Suprapubic skin (tissue), 3 donors: ENCODE measurements at regions not wholly inside any gene's neighbourhood (a gene's known extent, or its start where the extent isn't known, plus 50 kb on each side); places are given as distances from the start of the nearest gene placed in this dataset.

Experiments used
- CTCF ChIP-seq, 2 donors: fragments of 200-600 bp in 1 of 2; fragments of 450-650 bp in 1 of 2; sonication (generic) in 1 of 2; IDR thresholded peaks; one replicate each; pipeline ENCODE4 v1.5.1; 2016 to 2019; ENCODE audit warnings: antibody characterized with exemption in 2 of 2, mild to moderate bottlenecking in 1 of 2, moderate library complexity in 1 of 2
- EP300 ChIP-seq: sonication (generic); formaldehyde crosslinking; IDR thresholded peaks from one replicate; pipeline ENCODE4 v1.6.1; 2017; ENCODE audit warnings: antibody characterized with exemption

- no peak for TF ChIP-seq CTCF (IDR thresholded peaks at IDR 0.05)
- TF ChIP-seq EP300: no peak
These were observed 121.0 kb downstream of the KCNRG start for GRCh38 chr13:50136226-50136625.
